KOPT-K1 (cell line): ENCODE measurements at regions not wholly inside any gene's neighbourhood (a gene's known extent, or its start where the extent isn't known, plus 50 kb on each side); places are given as distances from the start of the nearest gene placed in this dataset.
"Not testable (repeated sequence)": the region's sequence is repeated elsewhere in the genome, so short reads cannot be mapped to it uniquely, and the experiment has no call there.

Experiments used
- H3K27ac ChIP-seq: fragments of 200-600 bp; sonication (generic); 2 replicates; pipeline ENCODE4 v1.5.1; 2016; ENCODE audit warnings: antibody characterized with exemption, mild to moderate bottlenecking, low read depth, low read length; ENCODE audit not compliant: poor library complexity, severe bottlenecking
- H3K36me3 ChIP-seq: fragments of 200-600 bp; sonication (generic); 2 replicates; pipeline ENCODE4 v1.5.1; 2017; ENCODE audit warnings: antibody characterized with exemption, mild to moderate bottlenecking, low read length, moderate library complexity; ENCODE audit not compliant: insufficient read depth
- H3K9me3 ChIP-seq: fragments of 200-600 bp; sonication (generic); 2 replicates; pipeline ENCODE4 v1.5.1; 2017; ENCODE audit warnings: antibody characterized with exemption, low read length, mild to moderate bottlenecking; ENCODE audit not compliant: insufficient read depth, poor library complexity, severe bottlenecking

DNA sequence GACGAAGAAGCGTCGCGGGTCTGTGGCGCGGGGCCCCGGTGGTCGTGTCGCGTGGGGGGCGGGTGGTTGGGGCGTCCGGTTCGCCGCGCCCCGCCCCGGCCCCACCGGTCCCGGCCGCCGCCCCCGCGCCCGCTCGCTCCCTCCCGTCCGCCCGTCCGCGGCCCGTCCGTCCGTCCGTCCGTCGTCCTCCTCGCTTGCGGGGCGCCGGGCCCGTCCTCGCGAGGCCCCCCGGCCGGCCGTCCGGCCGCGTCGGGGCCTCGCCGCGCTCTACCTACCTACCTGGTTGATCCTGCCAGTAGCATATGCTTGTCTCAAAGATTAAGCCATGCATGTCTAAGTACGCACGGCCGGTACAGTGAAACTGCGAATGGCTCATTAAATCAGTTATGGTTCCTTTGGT is 1533.5 kb upstream of the TPTE start:
- not testable (repeated sequence) for H3K36me3 ChIP-seq, H3K27ac ChIP-seq
- H3K9me3 ChIP-seq: peaks cover 39% of the 10 kb centered on the region

DNA sequence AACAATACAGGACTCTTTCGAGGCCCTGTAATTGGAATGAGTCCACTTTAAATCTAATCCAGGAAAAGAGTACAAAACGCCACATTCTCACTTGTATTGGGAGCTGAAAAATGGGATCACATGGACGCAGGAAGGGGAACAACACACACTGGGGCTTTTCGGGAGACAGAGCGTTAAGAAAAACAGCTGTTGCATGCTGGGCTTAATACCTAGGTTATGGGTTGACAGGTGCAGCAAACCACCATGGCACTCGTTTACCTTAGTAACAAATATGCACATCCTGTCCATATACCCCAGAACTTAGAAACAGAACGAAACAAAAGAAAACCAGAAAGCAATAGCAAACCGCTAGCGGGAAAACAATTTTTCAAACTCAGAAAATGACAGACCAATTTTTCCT is 1532.7 kb upstream of the TPTE start:
- Histone ChIP-seq H3K9me3 (peaks cover 47% of the 10 kb centered on the region), H3K36me3 (no peaks in the 10 kb centered on the region), H3K27ac (no peak overlapping the region)

DNA sequence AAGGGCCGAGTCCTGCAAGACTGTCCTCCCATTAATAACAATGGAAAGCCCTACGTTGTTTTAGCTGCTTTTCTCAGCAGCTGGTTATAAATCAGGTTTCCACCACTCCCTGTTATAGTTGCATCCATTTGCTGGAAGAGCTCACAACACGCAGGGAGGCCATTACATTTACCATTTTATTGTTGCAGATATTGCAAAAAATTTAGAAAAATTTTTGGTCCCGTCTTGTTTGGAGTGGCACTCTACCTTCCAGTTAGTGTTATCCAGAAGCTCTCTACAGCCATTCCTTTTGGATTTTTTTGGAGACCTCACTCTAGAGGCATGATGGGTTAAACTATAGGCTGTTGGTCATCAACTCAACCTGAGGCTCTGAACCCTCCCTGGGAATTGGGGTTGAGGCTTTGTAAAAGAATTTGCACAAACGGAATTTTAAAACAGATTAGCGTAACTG is 1532.1 kb upstream of the TPTE start:
- Histone ChIP-seq H3K9me3 (peaks cover 53% of the 10 kb centered on the region), H3K36me3 (no peaks in the 10 kb centered on the region), H3K27ac (no peak overlapping the region)

DNA sequence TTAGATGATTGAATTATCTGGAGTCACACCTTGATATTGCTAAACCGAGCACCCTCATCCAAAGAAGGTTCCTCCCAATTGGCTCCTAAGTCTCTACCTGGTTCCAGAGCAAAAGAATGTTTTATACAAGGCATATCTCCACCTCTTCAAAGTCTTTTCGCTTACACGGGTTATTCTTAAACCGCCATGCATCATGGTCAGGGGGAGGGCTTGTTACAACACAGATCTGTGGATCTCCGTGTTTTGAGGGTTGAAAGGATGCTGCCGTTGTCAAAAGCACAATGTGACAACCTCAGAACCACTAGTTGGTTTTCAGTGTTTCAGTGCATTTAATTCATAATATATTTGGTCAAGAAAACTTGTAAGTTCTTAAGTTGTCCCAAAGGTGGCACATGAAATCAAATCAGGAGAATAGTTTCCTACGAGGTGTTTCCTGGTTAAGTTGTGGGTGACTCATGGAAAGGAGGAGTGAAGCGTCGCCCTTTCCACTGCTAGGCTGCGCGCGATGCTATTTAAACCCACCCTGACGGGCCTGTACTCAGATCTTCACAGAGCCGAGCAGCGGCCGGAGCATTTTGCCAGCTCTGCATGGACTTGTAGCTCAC is 1531.6 kb upstream of the TPTE start:
- Histone ChIP-seq H3K36me3 (no peaks in the 10 kb centered on the region), H3K27ac (no peak overlapping the region), H3K9me3 (peaks cover 56% of the 10 kb centered on the region)

DNA sequence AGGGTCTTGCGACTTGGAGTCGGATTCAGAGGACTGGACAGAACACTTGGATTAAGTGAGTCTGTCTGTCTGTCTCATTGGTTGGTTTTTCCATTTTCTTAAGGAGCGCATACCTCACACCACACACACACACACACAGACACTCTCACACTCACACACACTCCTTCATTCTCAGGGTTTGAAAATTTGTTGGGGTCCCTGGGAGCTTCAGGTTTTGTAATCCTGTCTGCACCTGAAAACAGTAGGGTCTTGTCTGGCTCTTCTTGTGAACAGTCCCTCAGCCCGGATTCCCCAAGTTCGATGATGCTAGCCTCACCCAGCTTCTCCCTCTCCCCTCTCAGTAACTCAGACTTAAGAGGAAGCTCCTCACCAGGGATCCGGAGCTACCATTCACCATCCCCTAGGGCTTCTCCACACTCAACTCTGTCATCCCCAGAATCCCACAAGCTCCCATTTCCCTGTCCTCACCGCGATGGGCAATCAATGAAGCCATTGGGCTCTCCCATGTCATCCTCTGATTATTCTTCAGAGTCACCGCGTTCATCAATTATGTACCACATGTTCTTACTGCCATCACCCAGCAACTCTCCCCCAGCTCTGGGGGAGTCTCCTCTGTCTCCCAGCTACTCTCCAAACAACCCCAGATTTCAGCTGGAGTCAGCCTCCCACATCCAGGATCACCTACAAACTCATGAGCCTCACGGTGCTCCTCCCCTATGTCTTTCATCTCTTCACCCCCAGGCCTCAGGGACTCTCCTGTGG is 1530.9 kb upstream of the TPTE start:
- H3K36me3 ChIP-seq: no peaks in the 10 kb centered on the region
- H3K9me3 ChIP-seq: peaks cover 56% of the 10 kb centered on the region
- no peak overlapping the region for H3K27ac ChIP-seq

DNA sequence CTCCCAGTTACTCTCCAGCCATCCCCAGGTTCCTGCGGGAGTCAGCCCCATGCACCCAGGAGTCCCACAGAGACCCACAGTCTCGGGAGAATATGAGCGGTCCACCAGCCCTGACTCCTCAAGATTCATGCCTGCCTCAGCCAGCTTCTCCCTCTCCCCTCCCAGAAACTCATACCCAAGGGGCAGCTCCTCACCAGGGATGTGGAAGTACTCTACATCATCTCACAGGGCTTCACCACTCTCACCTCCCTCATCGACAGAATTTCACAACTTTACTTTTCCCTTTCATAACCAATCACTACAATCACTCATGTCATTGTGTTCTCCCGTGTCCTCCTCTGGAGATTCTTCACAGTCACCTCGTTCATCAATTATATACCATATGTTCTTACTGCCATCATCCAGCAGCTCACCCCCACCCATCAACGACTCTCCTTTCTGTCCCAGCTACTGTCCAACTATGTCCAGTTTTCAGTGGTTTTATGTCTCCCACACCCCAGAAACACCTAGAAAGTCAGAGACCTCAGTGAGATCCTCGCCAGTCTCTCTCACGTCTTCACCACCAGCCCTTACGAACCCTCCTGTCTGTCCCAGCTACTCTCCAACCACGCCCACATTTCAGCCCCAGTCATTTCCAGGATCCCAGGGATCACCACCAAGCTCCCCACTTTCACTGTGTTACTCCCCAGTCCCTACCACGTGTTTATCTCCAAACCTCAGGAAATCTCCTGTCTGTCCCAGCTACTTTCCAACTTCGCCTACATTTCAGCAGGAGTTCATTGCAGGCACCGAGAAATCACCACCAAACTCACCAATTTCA is 1530.1 kb upstream of the TPTE start:
- Histone ChIP-seq H3K36me3 (no peaks in the 10 kb centered on the region), H3K9me3 (peaks cover 63% of the 10 kb centered on the region), H3K27ac (no peak overlapping the region)

DNA sequence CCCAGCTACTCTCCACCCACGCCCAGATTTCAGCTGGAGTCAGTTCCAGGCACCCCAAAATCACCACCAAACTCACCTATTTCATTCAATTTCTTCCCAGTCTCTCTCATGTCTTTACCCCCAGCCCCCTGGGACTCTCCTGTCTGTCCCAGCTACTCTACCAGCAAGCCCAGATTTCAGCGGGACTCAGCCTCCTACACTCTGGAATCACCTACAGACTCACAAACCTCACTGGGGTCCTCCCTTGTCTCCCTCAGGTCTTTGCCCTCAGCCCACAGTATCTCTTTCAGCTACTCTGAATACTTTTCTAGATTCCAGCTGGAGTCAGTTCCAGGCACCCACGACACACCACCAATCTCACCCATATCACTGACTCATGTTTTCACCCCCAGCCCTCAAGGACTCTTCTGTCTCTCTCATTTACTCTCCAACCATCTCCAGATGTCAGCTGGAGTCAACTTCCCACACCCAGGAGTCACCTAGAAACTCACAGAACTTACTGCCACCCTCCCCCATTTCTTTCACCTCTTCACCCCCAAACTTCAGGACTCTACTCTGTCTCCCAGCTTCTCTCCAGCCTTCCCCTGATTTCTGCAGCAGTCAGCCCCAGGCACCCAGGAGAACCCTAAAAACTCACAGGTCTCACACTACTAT is 1529.3 kb upstream of the TPTE start:
- no peak overlapping the region for H3K27ac ChIP-seq
- H3K36me3 ChIP-seq: no peaks in the 10 kb centered on the region
- peaks cover 63% of the 10 kb centered on the region for H3K9me3 ChIP-seq

DNA sequence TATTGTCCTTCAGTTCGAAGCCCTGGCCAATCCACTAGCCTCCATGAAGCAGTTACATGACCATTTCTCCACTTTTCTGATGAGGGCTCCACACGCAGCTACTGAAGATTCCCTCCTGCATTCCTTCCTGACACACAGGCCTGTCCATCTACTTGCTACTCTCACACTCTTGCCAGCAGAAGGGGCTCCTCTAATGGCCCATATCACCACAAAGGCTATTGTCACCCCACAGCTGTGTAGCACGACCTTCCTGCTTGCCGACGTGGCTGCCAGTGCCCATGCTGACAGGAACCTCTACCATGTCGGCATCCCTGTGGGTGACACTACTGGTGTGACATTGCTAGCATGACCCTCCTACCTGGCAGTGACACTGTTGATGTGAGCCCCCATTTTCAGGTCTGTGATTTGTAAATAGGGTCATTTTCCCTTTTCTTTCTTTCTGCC is 1528.6 kb upstream of the TPTE start:
- peaks cover 63% of the 10 kb centered on the region for H3K9me3 ChIP-seq
- H3K36me3 ChIP-seq: no peaks in the 10 kb centered on the region
- no peak overlapping the region for H3K27ac ChIP-seq

DNA sequence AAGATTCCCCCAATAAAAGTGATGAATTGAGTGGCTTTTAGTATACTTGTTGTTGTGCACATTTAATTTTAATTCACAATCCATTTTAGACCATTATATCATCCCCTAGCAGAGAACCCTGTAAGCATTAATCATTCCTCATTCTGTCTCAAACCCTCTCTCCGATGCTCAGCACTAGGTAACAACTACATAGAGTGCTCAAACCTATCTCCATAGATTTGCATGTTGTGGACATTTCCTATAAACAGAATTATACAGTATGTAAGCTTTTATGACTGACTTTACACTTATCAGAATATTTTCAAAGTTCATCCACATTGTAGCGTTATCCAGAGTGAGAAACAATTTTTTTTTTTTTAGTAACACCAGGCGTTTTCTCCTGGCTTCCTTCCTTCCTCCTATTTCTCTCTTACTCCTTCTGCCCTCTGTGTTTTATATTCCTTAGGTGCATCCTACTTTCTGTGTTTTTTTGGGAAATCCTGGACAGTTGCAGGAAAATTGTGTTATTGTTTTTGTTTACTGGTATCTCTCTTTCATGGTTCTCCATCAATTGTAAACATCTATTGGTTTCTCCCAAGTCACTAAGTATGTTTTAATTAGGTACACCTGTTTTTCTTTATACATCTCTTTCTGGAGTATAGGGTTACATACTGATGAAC is 1528.0 kb upstream of the TPTE start:
- Histone ChIP-seq H3K9me3 (peaks cover 66% of the 10 kb centered on the region), H3K27ac (no peak overlapping the region), H3K36me3 (no peaks in the 10 kb centered on the region)

DNA sequence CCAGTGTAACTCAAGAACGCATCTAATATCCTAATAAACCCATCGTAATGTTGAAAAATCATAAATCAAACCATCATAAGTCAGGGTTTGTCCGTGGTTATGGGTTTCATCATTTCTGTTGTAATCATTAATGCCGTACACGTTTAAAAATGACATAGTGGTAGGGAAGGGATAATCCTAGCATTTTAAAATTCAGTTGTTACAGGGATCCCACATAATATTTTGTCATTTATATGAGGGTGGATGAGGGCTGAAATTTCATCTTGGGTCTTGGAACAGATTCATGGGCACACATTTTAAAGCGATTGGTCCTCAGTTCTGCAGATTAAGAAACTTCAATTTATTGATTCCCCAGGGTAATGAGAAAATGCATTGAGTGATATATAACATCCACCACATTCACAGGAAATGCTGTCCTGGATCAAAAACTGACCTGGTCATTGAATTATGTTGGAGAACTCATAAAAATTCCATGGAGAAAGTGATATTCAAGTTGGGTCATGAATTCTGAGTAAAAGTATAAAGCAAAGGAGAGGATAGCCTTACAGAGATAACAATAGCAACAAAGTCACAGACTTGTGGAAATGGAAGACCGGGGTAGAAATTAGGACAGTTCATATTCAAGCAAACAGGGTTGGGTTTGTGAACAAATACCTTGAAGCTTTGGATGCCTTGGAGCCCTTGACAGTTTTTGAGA is 1527.3 kb upstream of the TPTE start:
- Histone ChIP-seq H3K36me3 (no peaks in the 10 kb centered on the region), H3K9me3 (peaks cover 69% of the 10 kb centered on the region), H3K27ac (no peak overlapping the region)

DNA sequence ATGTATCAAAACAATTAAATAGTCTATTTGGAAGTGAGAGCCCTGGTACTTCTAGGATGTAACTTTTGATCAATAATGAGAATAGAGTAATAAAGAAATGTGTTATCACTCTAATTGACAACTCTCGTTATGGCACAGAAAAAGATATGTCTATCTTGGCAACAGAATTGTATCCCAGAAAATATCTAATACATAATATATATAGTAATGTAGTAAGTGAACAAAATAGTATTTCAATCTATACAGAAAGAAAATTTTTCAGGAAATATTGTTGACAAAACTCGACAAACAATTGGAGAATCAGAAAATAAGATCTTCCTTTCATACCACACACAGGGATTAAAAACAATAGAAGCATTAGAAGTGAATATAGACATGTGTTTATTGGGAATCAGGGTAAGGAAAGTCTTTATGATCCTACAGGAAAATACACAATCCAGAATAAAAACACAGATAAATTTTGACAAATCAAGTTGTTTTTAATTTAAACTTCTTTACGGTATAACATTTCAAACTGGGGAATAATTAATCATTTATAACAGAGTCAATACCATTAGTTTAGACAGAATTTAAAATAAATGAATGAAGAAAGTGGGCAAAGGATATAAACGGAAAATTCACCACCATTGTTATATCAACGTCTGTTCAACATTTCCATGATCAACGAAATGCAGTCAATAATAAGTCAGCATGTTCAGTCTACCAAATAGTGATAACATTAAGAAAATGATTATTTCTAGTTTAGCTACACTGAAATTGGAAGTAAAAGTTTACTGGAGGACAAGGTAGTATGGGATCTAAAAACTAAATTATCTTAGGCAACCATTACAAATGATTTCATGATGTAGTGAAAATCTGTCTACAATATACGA is 1526.5 kb upstream of the TPTE start:
- Histone ChIP-seq H3K9me3 (peaks cover 61% of the 10 kb centered on the region), H3K27ac (no peak overlapping the region), H3K36me3 (no peaks in the 10 kb centered on the region)

DNA sequence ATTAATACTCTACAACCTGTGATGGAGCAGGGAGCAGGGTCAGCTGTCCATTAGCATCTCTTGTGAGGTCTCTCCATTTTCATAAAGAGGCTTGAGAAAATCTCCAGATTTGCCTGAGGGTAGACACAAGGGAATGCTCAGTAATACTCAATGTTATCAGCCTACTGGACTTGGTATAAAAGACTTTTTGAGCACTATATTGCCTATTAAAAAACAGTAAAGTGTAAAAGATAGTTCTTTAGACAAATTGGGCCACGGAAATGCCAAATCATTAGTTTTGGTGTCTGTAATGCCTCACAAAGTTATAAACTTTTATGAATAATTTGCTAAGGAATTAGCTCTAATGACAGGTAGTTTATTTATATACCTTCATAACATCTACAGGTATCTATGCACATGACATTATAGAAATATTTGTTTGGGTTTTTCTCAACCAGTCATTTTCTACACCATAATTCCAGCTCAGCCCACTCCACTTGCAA is 1524.9 kb upstream of the TPTE start:
- not testable (repeated sequence) for H3K27ac ChIP-seq, H3K36me3 ChIP-seq
- H3K9me3 ChIP-seq: peaks cover 45% of the 10 kb centered on the region

DNA sequence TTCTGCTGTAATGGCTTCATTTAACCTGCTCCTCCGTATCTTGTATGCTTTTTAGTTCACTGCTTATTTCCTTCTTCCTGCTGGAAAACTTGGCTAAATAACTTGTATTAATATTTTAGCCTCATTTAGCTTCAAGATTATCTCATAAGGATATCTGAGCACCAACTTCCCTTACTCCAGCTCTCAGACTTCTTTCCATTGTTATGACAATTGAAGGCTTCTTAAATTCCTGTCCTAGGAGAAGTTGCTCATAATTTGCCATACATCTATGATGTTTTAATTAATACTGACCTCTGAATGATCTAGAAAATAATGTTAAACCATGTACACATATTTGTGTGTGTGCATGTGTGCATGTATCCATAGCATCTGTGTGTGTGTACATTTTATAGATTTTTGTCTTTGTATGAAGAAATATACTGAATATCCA is 1524.4 kb upstream of the TPTE start:
- H3K36me3 ChIP-seq: no peaks in the 10 kb centered on the region
- H3K27ac ChIP-seq: no peak overlapping the region
- H3K9me3 ChIP-seq: peaks cover 40% of the 10 kb centered on the region
